K562 (cell line): ENCODE measurements at regions not wholly inside any gene's neighbourhood (a gene's known extent, or its start where the extent isn't known, plus 50 kb on each side); places are given as distances from the start of the nearest gene placed in this dataset.

Experiments used
- ATAC-seq: fragments of 200-7000 bp; cut with Tn5 transposase; 3 replicates; pipeline ENCODE4 v1.9.1; 2020; ENCODE audit warnings: moderate library complexity
- BruUV-seq: library from RNA; stranded (reverse); fragments of 400-500 nt; replicated peaks from 2 replicates; lab custom pipeline; 2021; lab: Mats Ljungman, UMichigan
- CTCF ChIA-PET: fragments of 300-600 bp; formaldehyde crosslinking; extraction: SDS; loops from one replicate; lab custom pipeline; 2021; ENCODE audit warnings: low intra/inter-chr PET ratio; lab: Yijun Ruan, JAX
- POLR2A ChIA-PET: fragments of 300-600, 350-650 bp; sonication (Branson Sonifier 250); formaldehyde crosslinking; extraction: SDS; loops from one replicate; lab custom pipeline; 2021; ENCODE audit warnings: antibody characterized with exemption, inconsistent platforms; lab: Yijun Ruan, JAX
- DNase-seq, 4 experiments: peaks; one replicate each; pipeline versions ENCODE4 v3.0.0 to v3.0.0-alpha.2; 2011 to 2018; ENCODE audit warnings: low spot score in 3 of 4, mixed read lengths in 3 of 4; ENCODE audit errors: extremely low read depth in 1 of 4
- FAIRE-seq: peaks from 2 replicates; lab custom pipeline; 2011; peaks lifted over from hg19 to GRCh38; lab: Jason Lieb, UNC
- H2AFZ ChIP-seq: 2 replicates; pipeline ENCODE4 v1.6.0; 2011; ENCODE audit warnings: low read depth, low read length, control low read depth, inconsistent platforms
- H3K27ac ChIP-seq: fragments of 200-600 bp; 3 replicates; pipeline ENCODE4 v1.8.0; 2011; ENCODE audit warnings: low read depth, mild to moderate bottlenecking, control low read depth, inconsistent platforms, low read length, moderate library complexity, mixed read lengths; ENCODE audit errors: extremely low read depth
- H3K27me3 ChIP-seq, 2 experiments: fragments of 300-600 bp in 1 of 2; 2 replicates in 1 of 2; 3 replicates in 1 of 2; pipeline versions ENCODE4 v1.6.0 to v1.8.0; 2011; ENCODE audit warnings: inconsistent platforms in 2 of 2, low read length in 2 of 2, mild to moderate bottlenecking in 1 of 2, mixed read lengths in 1 of 2, moderate library complexity in 1 of 2; ENCODE audit not compliant: control insufficient read depth in 2 of 2, insufficient read depth in 2 of 2
- H3K36me3 ChIP-seq: fragments of 300-600 bp; 3 replicates; pipeline ENCODE4 v1.8.0; 2011; ENCODE audit warnings: mild to moderate bottlenecking, low read length, inconsistent platforms; ENCODE audit not compliant: control insufficient read depth, insufficient read depth
- H3K4me1 ChIP-seq, 2 experiments: fragments of 200-600 bp in 1 of 2; replicated peaks in 1 of 2; 2 replicates in 1 of 2; 3 replicates in 1 of 2; pipeline versions ENCODE4 v1.5.1 to v1.8.0; 2011; ENCODE audit warnings: inconsistent platforms in 2 of 2, low read length in 2 of 2, mild to moderate bottlenecking in 1 of 2, mixed read lengths in 1 of 2, moderate library complexity in 1 of 2; ENCODE audit not compliant: control insufficient read depth in 2 of 2, insufficient read depth in 2 of 2
- H3K4me2 ChIP-seq: 2 replicates; pipeline ENCODE4 v1.6.1; 2011; ENCODE audit warnings: low read length, control low read depth, inconsistent platforms, mixed read lengths; ENCODE audit not compliant: insufficient read depth
- H3K4me3 ChIP-seq: fragments of 200-600 bp; sonication (generic), shearing (Covaris generic); 2 replicates; pipeline ENCODE4 v1.5.1; 2016; ENCODE audit warnings: control low read depth, inconsistent platforms
- H3K79me2 ChIP-seq: fragments of 200-600 bp; 3 replicates; pipeline ENCODE4 v1.8.0; 2011; ENCODE audit warnings: low read length, inconsistent platforms; ENCODE audit not compliant: control insufficient read depth, insufficient read depth
- H3K9ac ChIP-seq, 2 experiments: 2 replicates each; pipeline versions ENCODE4 v1.6.0 to v1.6.1; 2011; ENCODE audit warnings: low read depth in 2 of 2, low read length in 2 of 2, control low read depth in 1 of 2, inconsistent platforms in 1 of 2, mild to moderate bottlenecking in 1 of 2, mixed read lengths in 1 of 2; ENCODE audit not compliant: insufficient read depth in 1 of 2
- H3K9me1 ChIP-seq: one replicate; pipeline ENCODE4 v1.6.0; 2011; ENCODE audit warnings: inconsistent platforms, mild to moderate bottlenecking, low read length, moderate library complexity; ENCODE audit not compliant: control insufficient read depth, insufficient read depth
- H3K9me3 ChIP-seq: replicated peaks from 2 replicates; pipeline ENCODE4 v1.5.1; 2011; ENCODE audit warnings: low read depth, low read length, inconsistent platforms; ENCODE audit not compliant: control insufficient read depth, insufficient read depth
- H4K20me1 ChIP-seq: replicated peaks from 2 replicates; pipeline ENCODE4 v1.6.1; 2011; ENCODE audit warnings: low read length, inconsistent platforms, mixed read lengths; ENCODE audit not compliant: control insufficient read depth, insufficient read depth
- CUX1 ChIP-seq: fragments of 200-800 bp; sonication (Bioruptor generic); IDR thresholded peaks from 2 replicates; pipeline ENCODE4 v1.6.1; 2016; ENCODE audit warnings: missing genetic modification characterization, missing compliant biosample characterization
- GTF2F1 ChIP-seq: IDR thresholded peaks from 2 replicates; pipeline ENCODE4 v1.6.1; 2011; ENCODE audit warnings: low read depth, low read length, improper control_type of control experiment
- HEY1 ChIP-seq: fragments of 250-450 bp; sonication (Bioruptor Pico); IDR thresholded peaks from 2 replicates; pipeline ENCODE4 v1.5.0; 2020; ENCODE audit warnings: mild to moderate bottlenecking, moderate library complexity, borderline replicate concordance
- WGBS: fragments of 100-300 bp; shearing (Covaris generic); methylation state at CpG from one replicate; pipeline ENCODE4 v1.1.6; 2016; ENCODE audit warnings: low coverage, mixed read lengths; ENCODE audit not compliant: insufficient coverage; ENCODE audit errors: missing lambda C conversion rate; 5-methylcytosine and 5-hydroxymethylcytosine counted together
- in situ Hi-C: fragments of 300-500 bp; cut with MboI; formaldehyde crosslinking; loops from 4 replicates; pipeline ENCODE4 v1.15.0; 2018; ENCODE audit warnings: inconsistent platforms, mixed read lengths
- intact Hi-C: fragments of 100-400 bp; cut with micrococcal nuclease; formaldehyde crosslinking; loops from 2 replicates; pipeline ENCODE4 v1.14.2; 2022
- TF ChIP-seq, protein P1 (sequence below): sonication (generic); formaldehyde crosslinking; IDR thresholded peaks from 2 replicates; pipeline ENCODE4 v1.8.0; 2022; ENCODE audit warnings: mild to moderate bottlenecking, missing genetic modification reagents

- in situ Hi-C loops (no loop called here), intact Hi-C loops (no loop called here)
- Histone ChIP-seq H3K27me3 (no peaks in the 10 kb centered on the region), H3K79me2 (no peaks in the 10 kb centered on the region), H4K20me1 (no peaks in the 10 kb centered on the region), H3K36me3 (no peaks in the 10 kb centered on the region), H3K27ac (no peak overlapping the region), H3K9ac (no peak overlapping the region), H3K4me3 (no peak overlapping the region), H3K4me2 (no peak overlapping the region), H3K9me3 (no peaks in the 10 kb centered on the region; the same call in 1 of the 2 replicates), H3K9me1 (no peaks in the 10 kb centered on the region), H2AFZ (no peak overlapping the region), H3K4me1 (no peaks in the 10 kb centered on the region)
- POLR2A ChIA-PET = no interaction called here
- WGBS = 0% methylated on average over 1 of the region's 1 CpG
- no peak for TF ChIP-seq GTF2F1
- no peak for TF ChIP-seq CUX1 (CRISPR knock-in tag)
- TF ChIP-seq HEY1 (CRISPR knock-in tag) = no peak
- TF ChIP-seq, protein P1, sequence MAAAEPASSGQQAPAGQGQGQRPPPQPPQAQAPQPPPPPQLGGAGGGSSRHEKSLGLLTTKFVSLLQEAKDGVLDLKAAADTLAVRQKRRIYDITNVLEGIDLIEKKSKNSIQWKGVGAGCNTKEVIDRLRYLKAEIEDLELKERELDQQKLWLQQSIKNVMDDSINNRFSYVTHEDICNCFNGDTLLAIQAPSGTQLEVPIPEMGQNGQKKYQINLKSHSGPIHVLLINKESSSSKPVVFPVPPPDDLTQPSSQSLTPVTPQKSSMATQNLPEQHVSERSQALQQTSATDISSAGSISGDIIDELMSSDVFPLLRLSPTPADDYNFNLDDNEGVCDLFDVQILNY = no peak
- DNase-seq (no peak), FAIRE-seq (no peak), ATAC-seq (no peak)
- CTCF ChIA-PET = no interaction called here
- BruUV-seq = no TSS peak
Measured at GRCh38 chr6:23002044-23002619, 432.8 kb downstream of the HDGFL1 start.
